ENCODE measurements at regions not wholly inside any gene's neighbourhood (a gene's known extent, or its start where the extent isn't known, plus 50 kb on each side); places are given as distances from the start of the nearest gene placed in this dataset.
"Not testable (repeated sequence)": the region's sequence is repeated elsewhere in the genome, so short reads cannot be mapped to it uniquely, and the experiment has no call there.

GRCh38 chrX:107374132-107374531 lies 75.3 kb upstream of the FRMPD3 start:
- intact Hi-C loops (cut with DNase I) = no loop called here
- ATAC-seq (no peak), DNase-seq (no peak)
- Histone ChIP-seq H3K4me3 (no peak overlapping the region), H3K27me3 (no peaks in the 10 kb centered on the region), H3K36me3 (no peaks in the 10 kb centered on the region), H3K9me3 (no peaks in the 10 kb centered on the region), H3K27ac (no peak overlapping the region), H3K4me1 (no peaks in the 10 kb centered on the region)
- TF ChIP-seq CTCF (IDR thresholded peaks at IDR 0.05) = no peak

DNA sequence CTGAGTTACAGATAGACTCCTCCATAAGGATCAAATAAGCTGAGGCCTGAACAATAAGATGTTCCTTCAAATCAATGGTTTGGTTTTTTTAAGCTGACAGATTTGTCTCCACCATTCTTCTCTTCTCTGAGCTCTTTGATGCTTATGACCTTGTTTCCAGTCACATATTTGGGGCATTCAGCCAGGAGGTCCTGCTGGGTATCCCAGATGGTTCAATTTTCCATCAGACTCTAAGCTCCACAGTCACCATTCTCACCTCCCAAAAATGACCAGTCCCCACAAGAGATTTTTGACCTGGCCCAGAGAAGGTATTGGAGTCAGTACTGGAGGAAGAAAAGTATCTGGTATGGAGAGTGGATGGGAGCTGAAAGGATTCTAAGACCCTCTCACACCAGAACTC lies 74.6 kb upstream of the FRMPD3 start:
- ATAC-seq (no peak), DNase-seq (no peak)
- no peak overlapping the region for H3K4me3 ChIP-seq
- intact Hi-C loops (cut with DNase I) = no loop called here
- H3K36me3 ChIP-seq = no peaks in the 10 kb centered on the region
- no peaks in the 10 kb centered on the region for H3K9me3 ChIP-seq
- no peaks in the 10 kb centered on the region for H3K4me1 ChIP-seq
- H3K27ac ChIP-seq = no peak overlapping the region
- no peak for TF ChIP-seq CTCF (IDR thresholded peaks at IDR 0.05)
- H3K27me3 ChIP-seq = no peaks in the 10 kb centered on the region

GRCh38 chrX:107376186-107376585 lies 73.3 kb upstream of the FRMPD3 start:
- H3K9me3 ChIP-seq; H3K4me3 ChIP-seq; H3K36me3 ChIP-seq; H3K27ac ChIP-seq; H3K4me1 ChIP-seq; DNase-seq; intact Hi-C loops (cut with DNase I); H3K27me3 ChIP-seq; ATAC-seq: not testable (repeated sequence)

GRCh38 chrX:107384397-107385105 lies 64.9 kb upstream of the FRMPD3 start:
- Histone ChIP-seq H3K36me3 (no peaks in the 10 kb centered on the region), H3K4me3 (no peak overlapping the region), H3K27ac (no peak overlapping the region), H3K4me1 (no peaks in the 10 kb centered on the region), H3K9me3 (no peaks in the 10 kb centered on the region), H3K27me3 (no peaks in the 10 kb centered on the region)
- DNase-seq (no peak), ATAC-seq (no peak)
- intact Hi-C loops (cut with DNase I) = no loop called here
- TF ChIP-seq CTCF (IDR thresholded peaks at IDR 0.05) = no peak

- Histone ChIP-seq H3K9me3 (no peaks in the 10 kb centered on the region), H3K4me3 (no peak overlapping the region), H3K27me3 (no peaks in the 10 kb centered on the region), H3K4me1 (no peaks in the 10 kb centered on the region), H3K27ac (no peak overlapping the region), H3K36me3 (no peaks in the 10 kb centered on the region)
- DNase-seq (no peak), ATAC-seq (no peak)
- no peak for TF ChIP-seq CTCF (IDR thresholded peaks at IDR 0.05)
- intact Hi-C loops (cut with DNase I) = no loop called here
Measured at GRCh38 chrX:107389726-107390125, 59.7 kb upstream of the FRMPD3 start.

DNA sequence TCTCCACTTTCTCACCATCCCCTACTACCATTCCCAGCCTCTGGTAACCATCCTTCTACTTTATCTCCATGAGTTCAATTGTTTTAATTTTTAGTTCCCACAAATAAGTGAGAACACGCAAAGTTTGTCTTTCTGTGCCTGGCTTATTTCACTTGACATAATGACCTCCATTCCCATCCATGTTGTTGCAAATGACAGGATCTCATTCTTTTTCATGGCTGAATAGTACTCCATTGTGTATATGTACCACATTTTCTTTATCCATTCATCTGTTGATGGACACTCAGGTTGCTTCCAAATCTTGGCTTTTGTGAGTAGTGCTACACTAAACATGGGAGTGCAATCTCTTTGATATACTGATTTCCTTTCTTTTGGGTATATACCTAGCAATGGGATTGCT lies 55.8 kb upstream of the FRMPD3 start:
- H3K4me1 ChIP-seq; H3K9me3 ChIP-seq; H3K4me3 ChIP-seq; intact Hi-C loops (cut with DNase I); ATAC-seq; H3K27ac ChIP-seq; H3K36me3 ChIP-seq; H3K27me3 ChIP-seq; DNase-seq: not testable (repeated sequence)

GRCh38 chrX:107396235-107396634 lies 53.2 kb upstream of the FRMPD3 start:
- no peaks in the 10 kb centered on the region for H3K9me3 ChIP-seq
- no peak overlapping the region for H3K27ac ChIP-seq
- H3K4me3 ChIP-seq = no peak overlapping the region
- ATAC-seq (no peak), DNase-seq (no peak)
- no peaks in the 10 kb centered on the region for H3K27me3 ChIP-seq
- H3K36me3 ChIP-seq = no peaks in the 10 kb centered on the region
- H3K4me1 ChIP-seq = no peaks in the 10 kb centered on the region
- intact Hi-C loops (cut with DNase I) = no loop called here
- TF ChIP-seq CTCF (IDR thresholded peaks at IDR 0.05) = no peak
